NCI-H526 (cell line): ENCODE measurements at regions not wholly inside any gene's neighbourhood (a gene's known extent, or its start where the extent isn't known, plus 50 kb on each side); places are given as distances from the start of the nearest gene placed in this dataset.
A peak's percentile ranks its signal among the peaks of the same experiment; 100 is the strongest.
"Not testable (repeated sequence)": the region's sequence is repeated elsewhere in the genome, so short reads cannot be mapped to it uniquely, and the experiment has no call there.

Source experiments
- DNase-seq, 2 experiments: peaks; one replicate each; lab custom pipeline; 2025; lab: John Stamatoyannopoulos, UW

DNA sequence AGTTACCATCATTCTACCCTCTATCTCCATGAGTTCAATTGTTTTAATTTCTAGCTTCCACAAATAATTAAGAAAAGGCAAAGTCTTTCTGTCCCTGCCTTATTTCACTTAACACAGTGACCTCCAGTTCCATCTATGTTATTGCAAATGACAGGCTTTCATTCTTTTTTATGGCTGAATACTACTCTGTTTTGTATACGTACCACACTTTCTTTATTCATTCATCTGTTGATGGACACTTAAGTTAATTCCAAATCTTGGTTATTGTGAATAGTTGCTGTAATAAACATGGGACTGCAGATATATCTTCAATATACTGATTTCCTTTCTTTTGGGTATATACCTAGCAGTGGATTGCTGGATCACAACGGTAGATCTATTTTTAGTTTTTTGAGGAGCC, 314.1 kb downstream of the SV2B start:
- no peak for DNase-seq

DNA sequence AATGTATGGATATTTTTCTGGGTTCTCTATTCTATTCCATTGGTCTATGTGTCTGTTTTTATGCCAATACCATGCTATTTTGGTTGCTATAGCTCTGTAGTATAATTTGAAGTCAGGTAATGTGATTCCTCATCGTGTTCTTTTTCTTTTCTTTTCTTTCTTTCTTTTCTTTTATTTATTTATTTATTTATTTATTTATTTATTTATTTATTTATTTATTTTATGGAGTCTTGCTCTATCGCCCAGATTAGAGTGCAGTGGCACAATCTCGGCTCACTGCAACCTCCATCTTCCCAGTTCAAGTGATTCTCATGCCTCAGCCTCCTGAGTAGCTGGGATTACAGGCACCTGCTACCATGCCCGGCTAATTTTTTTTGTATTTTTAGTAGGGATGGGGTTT, 315.2 kb downstream of the SV2B start:
- not testable (repeated sequence) for DNase-seq

DNA sequence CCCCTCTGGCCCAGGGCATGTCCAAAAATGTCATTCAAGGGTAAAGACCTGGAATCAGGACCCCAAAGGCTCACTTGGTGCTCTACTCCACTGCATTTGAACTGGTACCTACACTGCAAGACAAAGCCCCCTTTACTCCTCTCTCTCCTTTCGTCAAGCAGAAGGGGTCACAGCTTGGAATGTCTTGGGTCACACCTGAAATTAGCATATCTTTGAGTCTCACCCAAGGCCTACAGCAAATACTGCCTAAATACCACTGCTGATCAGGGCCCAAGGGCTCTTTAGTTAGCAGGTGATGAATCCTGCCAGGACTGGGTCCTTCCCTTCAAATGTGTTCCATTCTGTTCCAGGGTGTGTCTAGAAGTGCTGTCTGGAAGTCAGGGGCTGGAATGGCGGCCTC, 320.6 kb downstream of the SV2B start:
- DNase-seq: no peak

DNA sequence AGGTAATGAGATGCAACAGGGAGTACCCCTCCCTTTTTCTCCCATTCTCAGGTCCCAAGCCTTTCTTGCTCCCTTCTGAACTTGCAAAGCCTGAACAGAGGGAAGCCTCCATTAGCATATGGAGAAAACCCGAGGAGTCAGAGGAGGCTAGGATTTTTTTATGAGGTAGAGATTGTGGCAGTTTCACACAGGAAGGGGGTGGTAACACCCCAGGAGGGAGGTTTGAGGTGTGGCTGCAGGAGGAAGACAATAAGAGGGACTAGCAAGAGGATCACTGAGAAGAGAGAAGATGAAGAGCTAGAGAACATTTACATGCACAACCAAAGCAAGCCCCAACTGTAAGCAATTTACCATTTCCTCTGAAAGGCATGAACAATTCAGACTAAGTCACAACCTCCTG, 322.7 kb downstream of the SV2B start:
- DNase-seq: no peak

DNA sequence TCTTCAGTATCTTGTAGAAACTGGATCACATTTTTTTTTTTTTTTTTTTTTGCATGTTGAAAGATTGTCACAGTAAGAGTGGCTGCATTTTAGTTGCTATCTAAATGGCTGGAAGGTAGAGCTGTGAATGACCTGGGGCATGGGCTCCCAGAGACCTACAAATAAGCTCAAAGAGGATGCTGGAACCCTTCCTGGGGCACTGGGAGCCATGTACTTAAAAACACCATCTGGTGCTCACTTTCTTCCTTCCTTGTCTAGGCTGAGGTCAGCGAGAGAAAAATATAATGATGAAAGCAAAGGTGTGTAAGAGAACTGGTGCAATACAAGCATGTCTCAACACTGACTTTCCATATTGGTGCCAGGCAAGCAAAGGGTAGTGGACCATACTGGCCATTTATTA, 323.9 kb downstream of the SV2B start:
- DNase-seq: no peak

DNA sequence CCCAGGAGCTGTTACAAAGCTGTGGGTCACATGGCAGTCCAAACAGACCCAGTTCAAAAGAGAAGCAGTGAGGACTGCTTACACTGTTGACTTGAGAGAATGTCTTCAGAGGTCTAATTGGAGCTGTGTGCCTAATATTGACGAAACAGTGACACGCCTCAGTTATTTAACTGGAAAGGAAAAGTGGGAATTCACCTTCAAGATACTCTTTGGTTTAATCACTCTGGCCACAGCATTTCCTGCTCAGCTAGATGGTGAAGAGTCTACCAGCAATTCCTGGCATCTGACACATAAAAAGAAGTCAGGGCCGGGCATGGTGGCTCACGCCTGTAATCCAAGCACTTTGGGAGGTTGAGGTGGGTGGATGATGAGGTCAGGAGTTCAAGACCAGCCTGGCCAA, 326.4 kb downstream of the SV2B start:
- DNase-seq: no peak

DNA sequence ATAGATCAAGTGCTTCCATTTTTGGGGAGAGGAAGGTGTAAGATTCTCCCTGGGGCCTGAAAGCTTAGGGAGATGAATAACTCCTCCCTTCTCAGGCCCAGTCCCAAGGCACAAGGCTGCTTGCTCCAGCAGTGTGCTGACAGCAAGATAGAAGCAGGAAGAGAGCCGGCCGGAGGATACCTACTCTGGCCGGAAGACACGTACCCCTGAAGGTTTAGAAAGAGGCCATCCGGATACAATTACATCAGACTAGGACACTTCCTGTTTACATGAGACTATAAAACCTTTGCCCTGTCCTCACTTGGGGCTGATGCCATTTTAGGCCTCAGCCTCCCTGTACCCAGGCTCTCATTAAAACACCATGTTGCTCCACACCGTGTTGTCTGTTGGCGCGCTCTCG, 329.9 kb downstream of the SV2B start:
- no peak for DNase-seq

DNA sequence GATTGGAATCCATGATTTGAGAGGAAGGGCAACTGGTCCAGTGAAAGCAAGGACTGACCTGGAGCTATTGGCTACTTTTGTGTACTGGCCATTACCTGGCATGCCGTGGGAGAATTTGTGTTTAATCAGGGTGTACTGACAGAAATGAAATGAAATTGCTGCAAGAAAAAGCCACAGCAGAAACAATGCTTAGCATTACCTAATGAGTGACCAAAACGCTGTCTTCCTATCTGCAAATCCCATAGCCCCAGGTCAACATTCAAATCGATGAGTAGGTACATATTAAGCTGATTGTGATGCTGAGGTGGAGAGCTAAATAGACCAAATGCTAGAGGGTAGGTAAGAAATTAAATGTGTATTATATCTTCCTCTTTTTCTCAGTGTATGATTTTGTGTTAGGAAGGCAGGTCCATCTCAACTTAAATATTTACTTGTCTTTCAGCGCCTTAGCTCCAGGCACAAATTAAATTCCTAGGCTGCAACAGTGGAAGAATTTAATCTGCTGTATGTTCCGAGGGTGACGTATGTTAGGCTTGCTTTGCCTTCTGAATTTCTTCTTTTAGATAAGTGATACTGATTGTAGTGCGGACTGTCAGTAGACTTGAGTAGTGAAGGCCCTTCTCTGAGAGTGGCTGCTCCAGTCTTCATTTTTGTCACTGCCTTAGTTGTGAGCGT, 331.1 kb downstream of the SV2B start:
- no peak for DNase-seq

DNA sequence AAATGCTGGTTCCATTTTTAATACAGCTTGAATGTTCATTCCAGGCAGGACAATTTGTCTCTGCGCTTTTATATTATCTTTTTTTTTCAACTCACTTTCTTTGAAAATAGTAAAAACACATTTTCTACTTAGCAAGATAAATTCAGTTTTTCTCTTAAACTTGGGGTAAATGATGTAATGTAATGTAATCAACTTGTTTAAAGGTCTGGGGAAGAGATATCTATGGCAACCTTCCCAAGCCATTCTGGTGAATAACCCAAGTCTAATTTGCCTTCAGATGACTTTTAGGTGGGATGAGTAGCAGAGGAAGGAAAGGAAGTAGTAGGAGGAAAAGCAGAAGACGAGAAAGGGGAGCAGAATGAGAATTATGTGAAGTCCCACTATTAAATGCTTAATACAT, 335.1 kb downstream of the SV2B start:
- DNase-seq: no peak

DNA sequence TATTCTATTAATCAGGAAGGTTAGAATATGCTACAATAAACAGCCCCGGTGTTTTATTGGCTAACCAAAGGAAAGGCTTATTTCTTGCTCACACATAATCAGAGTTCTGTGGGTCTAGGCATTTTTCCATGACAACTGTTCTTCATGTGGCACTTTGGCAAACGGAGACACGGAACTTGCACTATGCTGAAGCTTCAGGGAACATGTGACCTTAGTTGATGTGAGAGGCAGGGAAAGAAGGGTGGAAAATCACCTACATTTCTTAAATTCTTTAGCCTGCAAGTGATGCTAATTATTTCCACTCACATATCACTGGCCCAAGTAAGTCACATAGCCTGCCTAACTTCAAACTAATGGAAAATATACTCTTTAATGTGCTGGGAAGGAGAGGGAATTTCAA, 344.6 kb downstream of the SV2B start:
- DNase-seq: no peak

DNA sequence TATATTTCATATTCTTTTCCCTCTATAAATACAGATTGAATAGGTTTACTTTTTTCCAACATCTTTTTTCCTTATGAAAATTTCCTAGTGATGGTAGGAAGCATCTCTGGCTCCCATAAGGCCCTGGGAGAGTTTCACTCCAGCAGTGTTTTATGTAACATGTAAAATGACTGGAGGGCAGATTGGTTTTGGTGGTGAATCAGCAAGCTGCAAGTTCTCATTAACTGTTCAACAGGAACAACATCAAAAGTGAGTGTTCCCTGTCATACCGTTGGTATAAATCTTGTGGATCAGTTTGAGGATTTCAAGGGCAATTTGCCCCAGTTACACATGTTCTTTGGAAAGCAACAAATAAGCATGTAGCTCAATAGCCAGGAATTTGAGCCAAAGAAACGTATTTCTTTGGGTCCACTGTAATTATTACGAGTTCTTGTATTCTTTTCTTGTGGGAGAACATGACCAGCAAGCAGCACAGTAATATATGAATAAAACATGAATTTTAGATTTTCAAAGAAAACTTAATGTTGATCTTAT, 345.7 kb downstream of the SV2B start:
- DNase-seq: no peak

DNA sequence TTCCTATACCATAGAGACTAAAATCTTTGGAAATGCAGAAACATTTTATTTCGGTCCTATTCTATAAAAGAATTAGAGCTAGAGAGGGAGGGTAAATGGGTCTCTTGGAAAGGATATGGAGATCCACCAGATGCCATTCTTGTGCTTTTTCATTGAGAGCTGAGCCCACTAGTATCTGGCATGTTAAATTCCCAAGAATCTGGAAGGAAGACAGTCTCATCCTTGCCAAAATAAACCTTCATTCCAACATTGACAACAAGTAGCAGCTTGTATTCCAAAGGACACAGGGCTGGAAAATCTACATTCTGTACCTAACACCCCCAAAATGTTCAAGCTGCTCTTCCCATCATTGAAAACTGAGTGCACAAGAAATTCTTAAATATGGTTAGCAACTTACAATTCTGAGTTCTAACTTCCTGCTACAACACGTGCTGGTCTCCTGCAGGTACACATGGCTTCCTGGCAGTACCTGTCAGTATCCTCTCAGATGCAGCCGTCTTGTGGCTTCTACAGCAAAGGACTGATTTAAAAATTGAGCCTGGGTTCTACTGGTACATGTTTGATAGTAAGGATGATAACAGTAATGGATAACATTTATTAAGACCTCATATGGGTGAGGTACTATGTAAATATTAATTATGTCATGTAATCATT, 348.1 kb downstream of the SV2B start:
- DNase-seq: no peak

DNA sequence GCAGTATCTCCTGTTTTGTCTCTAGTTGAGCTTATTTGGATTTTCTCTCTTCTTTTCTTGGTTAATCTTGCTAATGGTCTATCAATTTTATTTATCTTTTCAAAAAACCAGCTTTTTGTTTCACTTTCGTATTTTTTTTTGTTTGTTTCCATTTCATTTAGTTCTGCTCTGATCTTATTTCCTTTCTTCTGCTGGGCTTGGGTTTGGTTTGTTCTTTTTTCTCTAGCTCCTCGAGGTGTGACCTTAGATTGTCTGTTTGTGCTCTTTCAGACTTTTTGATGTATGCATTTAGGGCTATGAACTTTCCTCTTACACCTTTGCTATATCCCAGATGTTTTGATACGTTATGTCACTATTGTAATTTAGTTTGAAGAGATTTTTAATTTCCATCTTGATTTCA, 353.3 kb downstream of the SV2B start:
- not testable (repeated sequence) for DNase-seq

DNA sequence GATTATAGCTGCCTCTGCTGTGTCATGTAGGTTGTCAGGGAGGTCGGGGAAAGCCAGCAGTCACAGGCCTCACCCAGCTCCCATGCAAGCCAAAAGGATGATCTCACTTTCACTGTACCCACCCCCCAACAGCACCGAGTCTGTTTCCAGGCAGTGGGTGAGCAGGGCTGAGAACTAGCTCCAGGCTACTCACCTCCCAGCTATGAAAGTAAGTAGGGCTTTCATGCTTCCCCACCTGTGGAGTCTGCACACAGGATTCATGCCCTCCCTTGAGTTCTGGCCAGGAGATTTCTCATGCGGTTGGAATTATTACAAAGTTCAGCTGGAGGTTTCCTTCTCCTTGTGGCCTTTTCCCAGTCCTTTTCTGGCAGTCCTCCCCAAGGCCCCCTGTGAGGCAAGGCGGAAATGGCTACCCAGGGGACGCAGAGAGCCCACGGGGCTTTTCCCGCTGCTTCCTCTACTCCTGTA, 356.2 kb downstream of the SV2B start:
- DNase-seq: no peak

DNA sequence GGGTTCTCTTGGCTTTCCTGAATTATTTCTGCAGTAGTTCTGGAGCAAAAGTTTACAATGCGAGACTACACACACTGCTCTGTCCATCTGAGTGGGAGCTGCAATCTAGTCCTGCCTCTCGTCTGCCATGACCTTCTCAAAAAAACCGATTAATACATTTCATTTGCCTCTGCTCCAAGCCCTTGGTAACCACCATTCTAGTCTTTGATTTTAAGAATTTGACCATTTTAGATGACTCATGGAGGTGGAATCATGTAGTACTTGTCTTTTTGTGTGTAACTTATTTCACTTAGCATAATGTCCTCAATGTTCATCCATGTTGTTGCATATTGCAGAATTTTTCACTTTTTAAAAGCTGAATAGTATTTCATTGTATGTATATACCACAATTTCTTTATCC, 356.9 kb downstream of the SV2B start:
- DNase-seq: no peak

DNA sequence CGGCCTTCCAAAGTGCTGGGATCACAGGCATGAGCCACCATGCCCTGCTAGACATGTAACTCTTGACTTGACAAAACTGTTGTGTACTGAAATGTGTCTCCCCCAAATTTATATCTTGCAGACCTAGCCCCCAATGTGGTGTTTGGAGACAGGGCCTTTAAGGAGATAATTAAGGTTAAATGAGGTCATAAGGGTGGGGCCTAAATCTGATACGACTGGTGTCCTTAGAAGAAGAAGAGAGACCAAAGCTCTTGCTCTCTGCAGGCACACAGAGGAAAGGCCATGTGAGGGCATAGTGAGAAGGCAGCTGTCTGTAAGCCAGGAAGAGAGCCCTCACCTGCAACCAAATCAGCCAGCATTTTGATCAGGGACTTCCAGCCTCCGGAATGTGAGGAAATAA, 361.3 kb downstream of the SV2B start:
- peak; percentile 96 for DNase-seq

DNA sequence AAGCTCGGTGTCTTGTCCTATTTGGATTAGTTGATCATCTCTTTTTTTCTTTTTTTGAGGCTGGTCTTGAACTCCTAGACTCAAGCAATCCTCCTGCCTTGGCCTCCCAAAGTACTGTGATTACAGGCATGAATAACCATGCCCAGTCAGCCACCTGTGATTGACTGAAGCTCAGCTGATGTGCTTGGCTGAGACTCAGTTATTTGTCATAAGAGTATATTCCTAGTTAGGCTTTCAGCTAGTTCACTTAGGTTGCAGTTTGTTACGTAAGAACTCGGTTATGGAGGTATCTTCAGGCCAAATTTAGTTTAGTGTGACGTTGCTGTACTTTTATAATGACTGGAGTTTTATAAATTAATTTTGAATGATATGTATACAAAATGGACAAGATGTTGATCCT, 365.0 kb downstream of the SV2B start:
- peak in 1 of 2 experiments; percentile 9 for DNase-seq

DNA sequence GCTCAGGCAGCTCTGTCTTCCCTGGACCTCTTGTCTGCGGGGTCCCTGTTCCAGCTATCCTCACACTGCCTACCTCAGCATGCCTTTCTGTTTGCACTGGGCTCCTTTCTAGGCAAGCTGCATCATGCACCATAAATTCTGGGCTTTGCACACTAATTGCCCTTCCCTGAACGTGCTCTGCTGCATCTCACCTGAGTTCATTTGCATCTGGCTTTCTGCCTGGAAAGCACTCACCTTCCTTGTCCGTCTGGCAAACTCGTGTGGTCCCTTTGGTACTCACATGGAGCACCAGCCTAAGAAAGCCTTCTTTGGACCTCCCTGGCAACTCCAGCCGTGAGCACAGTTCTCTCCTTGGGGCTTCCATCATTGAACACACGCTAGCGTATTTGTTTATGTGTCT, 365.6 kb downstream of the SV2B start:
- DNase-seq: peak; percentile 96

DNA sequence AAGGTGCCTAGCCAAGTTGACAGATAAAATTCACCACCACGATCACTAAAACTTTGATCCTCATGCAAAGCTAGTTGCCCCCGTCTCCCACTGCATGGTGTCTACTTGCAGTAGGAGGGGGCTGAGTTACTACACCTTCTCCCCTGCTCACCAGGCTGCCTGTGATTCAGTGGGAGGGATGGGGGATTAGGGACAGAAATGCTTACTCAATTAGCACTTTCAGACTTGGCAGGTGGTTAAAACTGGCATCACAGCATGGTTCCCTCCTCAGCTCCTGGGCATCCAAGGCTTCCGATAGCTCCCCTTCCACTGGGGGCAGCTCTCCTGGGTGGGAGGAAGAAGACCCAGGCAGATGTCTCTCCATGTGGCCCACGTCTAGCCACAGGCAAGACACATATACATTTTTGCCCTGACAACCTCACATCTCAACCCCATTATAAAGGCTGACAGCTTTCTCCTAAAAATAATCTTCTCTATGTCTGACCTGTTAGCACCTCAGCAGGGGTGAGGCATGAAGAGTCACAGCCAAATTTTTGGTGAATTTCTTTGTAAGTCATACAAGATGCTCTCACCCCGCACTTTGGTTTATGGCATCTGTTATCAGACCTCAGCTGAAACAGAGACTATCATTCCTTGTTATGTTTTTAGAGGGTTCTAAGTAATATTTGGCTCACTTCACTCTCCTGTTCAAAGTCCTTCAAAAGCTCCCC, 369.0 kb downstream of the SV2B start:
- DNase-seq: no peak

DNA sequence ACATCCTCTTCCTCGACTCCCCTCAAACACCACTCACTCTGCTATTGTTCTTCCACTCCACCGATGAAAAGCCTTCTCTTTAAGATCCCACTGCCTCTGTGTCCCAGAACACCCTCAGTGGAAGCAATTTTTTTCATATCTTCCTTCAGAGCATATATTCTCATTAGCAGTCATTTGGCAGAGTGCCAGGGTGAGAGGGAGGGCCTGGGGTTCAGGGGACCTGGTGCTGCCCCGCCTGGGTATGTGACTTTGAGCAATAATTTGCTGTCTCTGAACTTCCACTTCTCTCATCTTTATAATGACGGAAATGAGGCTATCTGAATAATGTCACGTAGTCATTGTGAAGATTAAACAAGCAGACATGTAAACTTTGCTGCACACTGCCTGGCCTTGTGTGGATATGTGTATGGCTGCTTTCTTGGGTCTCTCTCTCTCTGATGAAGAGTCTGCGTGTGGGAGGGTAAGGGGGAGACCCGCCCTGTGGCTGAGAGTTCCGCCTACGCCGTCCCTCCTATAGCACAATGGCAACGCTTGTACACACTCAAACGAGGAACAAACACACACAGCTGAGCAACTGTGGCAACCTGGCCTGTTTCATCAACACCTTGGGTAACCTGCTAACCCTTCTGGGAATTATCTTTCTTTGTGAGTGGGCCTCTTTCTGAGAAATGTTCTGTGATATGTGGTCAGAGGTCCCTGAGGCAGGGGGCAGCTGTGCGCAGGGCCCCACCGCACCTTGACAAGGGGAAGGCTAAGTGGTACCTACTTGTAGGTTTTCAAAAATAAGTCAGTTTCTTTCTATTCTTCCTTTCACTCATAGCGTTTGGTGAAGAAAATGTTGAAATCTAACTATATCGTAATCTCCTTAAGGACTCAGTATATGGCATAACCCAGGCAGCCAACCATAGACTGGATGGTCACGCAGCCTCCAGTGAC, 369.8 kb downstream of the SV2B start:
- no peak for DNase-seq

DNA sequence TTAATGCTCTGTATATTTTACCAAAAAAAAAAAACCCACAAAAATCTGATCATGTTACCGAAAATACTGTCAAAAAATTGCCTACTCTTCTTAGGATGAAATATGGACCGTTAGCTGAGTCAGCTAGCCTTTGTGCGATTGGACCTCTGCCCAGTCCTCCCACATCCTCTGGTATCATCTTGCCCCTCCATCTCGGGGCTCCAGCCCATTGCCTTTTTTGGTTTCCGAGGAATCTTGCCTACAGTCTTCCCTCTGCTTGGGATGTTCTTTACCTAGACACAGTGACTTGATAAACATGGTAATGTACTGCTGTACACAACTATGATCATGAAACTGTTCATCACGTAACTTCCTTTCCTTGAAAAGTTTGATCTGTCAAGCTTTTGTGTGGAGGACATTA, 371.4 kb downstream of the SV2B start:
- no peak for DNase-seq

DNA sequence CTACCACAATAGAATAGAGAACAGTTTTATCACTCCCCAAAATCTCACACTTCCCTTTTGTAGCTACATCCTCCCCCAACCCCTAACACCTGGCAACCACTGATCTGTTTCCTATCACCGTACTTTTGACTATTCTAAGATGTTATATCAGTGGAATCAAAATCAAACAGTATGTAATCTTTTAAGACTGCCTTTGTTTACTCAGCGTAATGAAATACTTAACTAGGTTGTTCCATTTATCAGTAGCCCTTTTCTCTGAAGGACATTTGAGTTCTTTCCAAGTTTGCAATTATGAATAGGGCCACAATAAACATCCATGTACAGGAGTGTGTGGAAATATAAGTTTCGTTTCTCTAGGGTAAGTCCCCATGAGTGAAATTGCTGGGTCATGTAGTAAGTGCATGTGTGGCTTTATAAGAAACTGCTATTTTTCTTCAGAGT, 372.3 kb downstream of the SV2B start:
- no peak for DNase-seq
